GM21723 (cell line): ENCODE measurements at regions not wholly inside any gene's neighbourhood (a gene's known extent, or its start where the extent isn't known, plus 50 kb on each side); places are given as distances from the start of the nearest gene placed in this dataset.
"Not testable (repeated sequence)": the region's sequence is repeated elsewhere in the genome, so short reads cannot be mapped to it uniquely, and the experiment has no call there.

Experiments used
- ATAC-seq: cut with Tn5 transposase; IDR thresholded peaks from one replicate; pipeline ENCODE4 v1.9.1; 2021; ENCODE audit warnings: mild to moderate bottlenecking, moderate library complexity; ENCODE audit not compliant: unreplicated experiment

- ATAC-seq = no peak
These were observed 807.4 kb downstream of the TNS3 start for GRCh38 chr7:46774515-46774914.

GRCh38 chr7:46772776-46773175, 809.1 kb downstream of the TNS3 start:
- ATAC-seq = no peak

DNA sequence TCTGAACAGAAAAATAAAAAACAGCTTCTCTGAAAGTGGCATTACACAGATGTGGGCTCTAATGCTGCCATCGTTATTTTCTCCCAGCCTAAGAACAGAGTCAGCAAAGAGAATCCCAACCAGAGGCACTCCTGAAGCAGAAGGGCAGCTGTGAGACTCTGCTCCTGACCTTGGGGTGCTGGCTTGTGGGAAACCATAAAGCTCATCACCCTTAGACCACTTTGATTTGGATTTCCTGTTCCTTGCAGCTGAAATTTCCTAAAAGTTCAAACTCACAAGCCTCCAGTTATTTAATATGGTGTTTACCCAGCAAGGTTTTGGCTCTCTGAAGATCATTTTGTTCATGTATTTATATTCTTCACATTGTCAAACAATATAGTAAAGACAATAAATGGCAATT, 814.8 kb downstream of the TNS3 start:
- ATAC-seq = no peak

DNA sequence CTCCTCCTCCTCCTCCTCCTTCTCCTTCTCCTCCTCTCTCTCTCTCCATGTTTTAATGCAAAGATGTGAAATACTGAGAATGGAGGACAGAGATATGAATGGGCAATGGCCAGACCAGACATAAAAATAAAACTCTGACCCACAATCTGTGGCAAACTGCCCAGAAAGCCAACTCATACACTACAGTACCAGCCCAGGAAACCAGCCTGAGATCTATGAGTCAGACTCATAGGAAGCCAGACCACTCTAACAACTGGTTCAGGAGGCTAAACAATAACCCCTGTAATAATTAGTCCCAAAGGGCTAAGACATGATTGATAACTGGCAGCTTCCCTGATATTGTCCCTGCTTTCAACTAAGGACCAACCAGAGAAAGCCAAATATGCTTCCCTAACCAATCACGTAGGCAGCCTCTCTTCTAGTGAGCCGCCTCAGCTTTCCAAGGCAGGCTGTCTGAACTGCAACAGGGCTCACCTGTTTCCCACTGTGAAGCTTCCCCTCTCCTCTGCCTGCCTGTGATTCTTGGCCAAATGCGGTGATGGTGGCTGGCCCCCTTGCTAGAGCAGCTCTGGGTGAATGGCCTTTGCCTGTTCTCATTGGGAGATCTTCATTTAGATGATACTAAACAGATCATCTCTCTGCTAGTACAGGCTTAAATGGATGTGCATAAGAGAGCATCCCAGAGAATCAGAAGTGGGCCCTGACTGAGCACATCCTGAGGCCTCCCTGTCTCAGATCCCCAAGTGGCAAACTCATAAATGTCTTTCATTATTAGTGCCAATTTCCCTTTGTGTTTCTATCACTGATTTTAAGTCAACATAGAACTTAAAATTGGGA, 817.6 kb downstream of the TNS3 start:
- no peak for ATAC-seq

GRCh38 chr7:46763344-46763743, 818.6 kb downstream of the TNS3 start:
- no peak for ATAC-seq

- no peak for ATAC-seq
These were observed 822.0 kb downstream of the TNS3 start for GRCh38 chr7:46759711-46760480.

DNA sequence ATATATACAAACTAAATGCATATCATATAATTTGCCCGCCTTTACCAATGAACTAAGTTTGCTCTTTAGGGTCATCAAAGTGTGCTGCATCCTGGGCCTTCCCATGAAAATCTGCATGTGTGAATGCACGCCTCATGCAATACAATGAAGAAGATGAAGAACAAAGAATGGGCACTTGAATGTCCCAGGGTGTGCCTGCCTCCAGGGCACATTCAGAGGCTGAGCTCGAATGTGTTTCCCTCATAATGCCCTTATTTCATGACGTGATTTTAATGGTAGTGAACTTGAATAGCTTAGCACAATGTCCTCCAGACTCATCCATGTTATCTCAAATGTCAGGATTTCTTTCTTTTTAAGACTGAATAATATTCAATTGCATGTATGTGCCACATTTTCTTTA, 824.9 kb downstream of the TNS3 start:
- no peak for ATAC-seq

DNA sequence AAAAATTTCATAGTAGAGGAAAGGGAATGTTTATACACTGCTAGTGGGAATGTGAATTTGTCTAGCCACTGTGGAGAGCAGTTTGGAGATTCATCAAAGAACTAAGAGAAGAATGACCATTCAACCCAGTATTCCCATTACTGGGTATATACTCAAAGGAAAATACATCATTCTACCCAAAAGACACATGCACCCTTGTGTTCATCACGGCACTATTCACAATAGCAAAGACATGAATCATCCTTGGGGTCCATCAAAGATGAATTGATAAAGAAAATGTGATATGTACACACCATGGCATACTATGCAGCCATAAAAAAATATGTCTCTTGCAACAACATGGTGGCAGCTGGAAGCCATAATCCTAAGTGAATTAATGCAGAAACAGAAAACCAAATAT, 825.7 kb downstream of the TNS3 start:
- no peak for ATAC-seq

- ATAC-seq = no peak
These were observed 826.5 kb downstream of the TNS3 start for GRCh38 chr7:46755120-46756034.

DNA sequence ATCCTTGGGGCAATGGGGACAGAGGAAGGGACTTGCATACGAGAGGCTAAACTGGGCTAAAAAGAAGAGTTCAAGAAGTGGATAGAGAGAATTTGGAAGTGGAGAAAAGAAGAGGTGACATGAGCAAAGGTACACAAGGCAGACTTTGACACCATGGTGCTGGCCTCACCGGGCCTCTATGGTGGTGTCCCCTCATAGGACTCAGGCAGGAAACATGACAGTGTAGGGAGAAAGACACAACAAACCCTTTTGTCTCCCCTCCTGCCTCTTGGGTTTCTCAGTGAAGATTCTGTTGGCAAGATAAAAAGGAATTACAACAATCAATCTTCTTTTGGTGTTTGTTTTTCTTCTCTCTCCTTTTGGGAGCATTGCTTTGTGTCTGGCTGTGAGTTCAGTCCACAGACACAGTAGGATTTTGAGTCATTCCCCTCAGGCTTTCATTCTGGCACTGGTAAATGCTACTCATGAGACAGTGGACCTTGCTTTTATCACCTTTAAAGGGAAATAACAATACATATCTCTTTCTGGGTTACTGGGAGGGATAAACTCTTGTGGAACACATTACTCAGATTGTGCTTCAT, 827.7 kb downstream of the TNS3 start:
- no peak for ATAC-seq

DNA sequence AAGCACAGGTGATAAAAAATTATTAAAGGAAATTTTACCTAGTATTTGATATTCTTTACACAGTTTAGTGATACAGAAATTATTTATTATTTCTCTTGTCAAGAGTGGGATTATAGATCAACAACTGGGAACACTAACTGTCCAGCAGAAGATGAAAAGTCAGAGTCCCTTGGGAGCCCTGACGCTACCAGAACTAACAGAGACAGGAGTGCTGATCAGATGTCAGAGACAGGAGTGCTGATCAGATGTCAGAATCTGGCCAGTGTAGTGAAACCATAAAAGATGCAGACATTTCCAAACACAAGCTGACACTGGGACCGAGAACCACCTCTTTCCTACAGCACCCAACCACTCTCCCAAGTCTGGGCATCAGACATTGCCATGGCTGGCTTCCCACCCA, 828.2 kb downstream of the TNS3 start:
- no peak for ATAC-seq

DNA sequence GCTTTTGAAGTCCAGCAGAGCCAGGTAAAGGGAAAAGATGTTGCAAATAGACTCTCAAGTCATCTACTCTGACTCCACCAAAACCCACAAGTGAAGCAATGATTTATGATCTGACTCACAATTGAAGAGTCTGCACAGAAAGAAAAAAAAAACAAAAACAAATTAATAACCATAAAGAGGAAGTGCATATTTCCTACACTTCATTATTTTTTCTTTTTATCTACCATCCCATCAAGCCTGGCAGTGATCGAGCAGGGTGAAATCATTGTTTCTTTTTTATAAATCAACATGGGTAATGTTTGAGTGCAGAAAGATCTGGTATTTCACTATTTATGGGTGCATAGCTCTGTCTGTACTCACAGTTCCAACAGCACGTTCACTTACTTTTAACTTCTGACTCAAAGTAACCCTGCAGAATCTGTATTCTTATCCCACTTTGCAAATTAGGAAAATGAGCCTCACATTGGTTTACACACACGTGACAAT, 829.0 kb downstream of the TNS3 start:
- ATAC-seq = no peak

DNA sequence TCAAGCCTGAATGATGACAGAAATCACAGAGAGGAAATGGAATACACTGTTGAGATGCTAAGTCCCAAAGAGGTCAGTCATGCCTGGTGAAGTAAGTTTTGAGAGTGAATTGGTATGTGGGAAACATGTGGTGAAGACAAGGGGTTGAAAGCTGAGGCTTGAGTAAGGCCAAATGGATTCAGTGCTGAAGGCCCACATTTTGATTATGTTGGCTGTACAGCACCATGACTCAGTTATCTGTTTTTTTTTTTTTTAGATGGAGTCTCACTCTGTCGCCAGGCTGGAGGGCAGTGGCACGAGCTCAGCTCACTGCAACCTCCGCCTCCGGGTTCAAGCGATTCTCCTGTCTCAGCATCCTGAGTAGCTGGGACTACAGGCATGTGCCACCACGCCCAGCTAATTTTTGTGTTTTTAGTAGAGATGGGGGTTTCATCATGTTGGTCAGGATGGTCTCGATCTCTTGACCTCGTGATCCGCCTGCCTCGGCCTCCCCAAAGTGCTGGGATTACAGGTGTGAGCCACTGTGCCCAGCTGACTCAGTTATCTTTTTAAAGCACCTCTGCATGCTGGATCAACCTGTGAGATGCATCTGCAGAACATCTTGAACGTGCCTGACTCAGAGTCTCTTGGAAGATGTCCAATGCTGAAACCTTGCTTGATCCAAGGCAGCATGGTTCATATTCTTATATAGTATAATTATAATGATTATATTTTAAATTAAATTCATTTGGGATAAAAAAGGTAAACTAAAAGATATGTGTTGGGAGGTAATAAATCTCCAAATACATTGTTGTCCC, 829.8 kb downstream of the TNS3 start:
- ATAC-seq = not testable (repeated sequence)

DNA sequence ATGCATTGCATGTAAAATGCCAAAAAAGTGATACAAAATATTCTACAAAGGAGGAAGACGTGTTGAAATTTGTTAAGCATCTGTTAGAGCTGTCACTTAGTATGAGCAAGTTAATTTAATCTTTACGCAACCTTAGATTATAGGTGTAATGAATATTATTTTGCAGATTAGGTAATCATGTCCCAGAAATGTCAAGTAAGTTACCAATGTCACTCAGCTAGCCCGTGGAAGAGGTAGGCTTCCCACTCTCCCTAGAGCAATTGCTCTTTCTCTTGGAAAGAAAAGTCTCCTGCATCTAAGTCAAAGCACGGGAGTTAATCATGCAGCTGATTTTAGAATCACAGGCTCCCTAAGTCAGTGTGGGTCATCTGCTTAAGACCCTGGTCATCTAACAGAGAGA, 830.4 kb upstream of the IGFBP3 start:
- no peak for ATAC-seq

DNA sequence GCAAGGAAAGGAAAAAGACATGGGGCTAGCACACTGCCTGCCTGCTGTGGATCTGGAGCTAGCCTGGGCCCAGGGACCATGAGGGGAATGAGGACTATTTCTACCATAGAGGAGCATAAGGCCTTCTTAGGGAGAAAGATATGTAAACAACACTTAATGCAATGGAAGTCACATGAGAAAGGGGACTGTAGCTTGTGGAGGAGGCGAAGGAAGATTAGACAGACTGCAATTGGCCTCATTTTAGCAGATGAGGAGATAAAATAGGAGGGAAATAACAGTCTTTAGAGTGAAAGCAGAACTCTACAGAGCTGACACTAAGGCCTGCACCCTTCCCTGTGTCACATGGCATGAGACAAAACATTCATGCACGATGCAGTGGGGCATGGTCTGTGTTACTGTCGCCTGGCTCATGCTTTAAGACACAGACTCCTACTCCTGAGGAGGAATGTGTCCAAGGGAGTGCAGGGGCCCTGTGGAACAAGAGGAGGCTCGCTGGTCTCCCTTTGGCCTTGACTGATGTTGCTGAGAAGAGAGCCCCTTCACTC, 829.3 kb upstream of the IGFBP3 start:
- ATAC-seq = no peak

DNA sequence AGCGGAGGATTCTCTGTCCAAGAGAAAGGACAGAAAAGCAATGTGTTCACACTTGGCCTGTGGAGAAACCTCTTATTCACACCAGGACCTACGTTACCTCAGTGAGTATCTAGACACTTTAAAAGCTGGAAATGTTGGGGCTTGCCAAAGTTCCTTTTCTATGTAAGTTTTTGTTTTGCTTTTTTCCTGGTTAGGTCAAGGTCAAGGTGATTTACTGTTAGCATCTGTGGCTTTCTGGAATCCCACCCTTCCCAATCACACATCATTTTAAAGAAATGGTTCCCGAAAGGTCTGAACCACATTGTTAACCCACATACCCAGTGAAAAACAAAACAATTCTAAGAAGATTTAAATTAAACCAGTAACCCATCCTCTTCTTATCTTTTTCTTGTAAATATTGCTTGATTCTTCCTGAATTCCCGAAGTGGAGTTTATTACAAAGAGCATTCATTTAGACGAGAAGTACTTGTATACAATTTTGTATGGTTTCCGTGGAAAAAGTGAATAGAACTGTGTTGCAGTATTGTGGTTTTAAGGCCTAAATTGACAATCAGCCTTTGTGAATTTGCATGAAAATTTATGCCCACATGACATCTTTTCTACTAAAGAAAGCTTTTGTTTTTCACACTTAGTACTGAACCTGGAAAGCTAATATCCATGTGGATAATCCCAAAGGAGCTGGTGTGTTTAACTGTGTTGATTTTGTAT, 827.0 kb upstream of the IGFBP3 start:
- ATAC-seq = no peak

DNA sequence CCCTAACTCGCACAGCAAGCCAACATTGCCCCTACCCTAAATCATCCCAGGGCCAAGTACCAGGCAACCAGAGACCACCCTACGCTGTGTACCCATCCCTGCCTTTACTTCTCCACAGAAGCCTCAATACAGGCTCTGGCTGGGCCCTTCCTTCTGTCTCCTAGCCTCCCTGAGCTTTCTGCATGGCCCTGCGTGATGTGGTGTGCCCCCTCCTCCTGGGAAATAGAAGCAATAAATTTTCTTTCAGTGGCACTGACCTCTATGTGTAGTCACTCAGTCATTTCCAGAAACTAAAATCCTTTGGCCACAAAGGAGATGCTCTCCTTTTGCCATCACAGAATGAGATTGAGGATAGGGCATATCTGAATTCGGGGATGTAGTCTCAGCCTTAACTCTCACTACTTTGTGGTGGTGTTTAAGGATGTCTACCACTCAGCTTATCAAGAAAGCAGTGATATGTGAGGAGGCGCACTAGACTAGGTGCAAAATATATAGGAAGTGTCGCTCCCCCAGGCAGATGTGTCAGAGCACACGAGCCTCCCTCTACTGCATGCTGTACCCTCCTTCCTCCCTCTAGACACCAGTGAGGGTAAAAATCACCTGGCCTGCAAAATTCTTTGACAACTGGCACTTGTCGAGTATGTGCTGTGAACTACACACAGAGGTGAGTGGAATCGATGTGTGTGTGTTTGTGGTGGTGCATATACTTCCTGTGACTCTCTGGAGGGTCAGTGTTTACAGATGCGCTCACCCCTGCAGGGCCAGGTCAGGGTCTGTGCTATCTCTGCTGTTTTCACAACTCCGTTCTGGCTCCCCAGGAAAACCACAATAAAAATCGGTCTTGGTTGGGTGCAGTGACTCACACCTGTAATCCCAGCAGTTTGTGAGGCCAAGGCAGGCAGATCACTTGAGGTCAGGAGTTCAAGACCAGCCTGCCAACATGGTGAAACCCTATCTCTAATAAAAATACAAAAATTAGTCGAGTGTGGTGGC, 825.9 kb upstream of the IGFBP3 start:
- ATAC-seq = no peak

GRCh38 chr7:46745707-46746090, 824.6 kb upstream of the IGFBP3 start:
- ATAC-seq = no peak
